Immature natural killer cell (primary cell): ENCODE measurements at regions not wholly inside any gene's neighbourhood (a gene's known extent, or its start where the extent isn't known, plus 50 kb on each side); places are given as distances from the start of the nearest gene placed in this dataset.
A peak's percentile ranks its signal among the peaks of the same experiment; 100 is the strongest.

Experiments
- DNase-seq, 3 donors: peaks; one replicate each; pipeline ENCODE4 v3.0.0; 2022; ENCODE audit warnings: mixed read lengths in 1 of 3
- H3K27ac Mint-ChIP-seq, 6 donors: one replicate each; pipeline ENCODE4 v1.8.0; 2020; ENCODE audit warnings: mixed read lengths in 6 of 6, mild to moderate bottlenecking in 5 of 6, inconsistent platforms in 4 of 6, moderate library complexity in 3 of 6
- H3K27me3 Mint-ChIP-seq, 3 donors: one replicate each; pipeline ENCODE4 v1.8.0; 2020 to 2021; ENCODE audit warnings: low read depth in 3 of 3, mild to moderate bottlenecking in 3 of 3, mixed read lengths in 3 of 3, moderate library complexity in 3 of 3, inconsistent platforms in 1 of 3
- H3K36me3 Mint-ChIP-seq, 3 donors: one replicate each; pipeline ENCODE4 v1.8.0; 2020; ENCODE audit warnings: mixed read lengths in 3 of 3, inconsistent platforms in 2 of 3, mild to moderate bottlenecking in 2 of 3
- H3K4me1 Mint-ChIP-seq, 2 donors: one replicate each; pipeline ENCODE4 v1.8.0; 2020; ENCODE audit warnings: inconsistent platforms in 2 of 2, mild to moderate bottlenecking in 2 of 2, mixed read lengths in 2 of 2, moderate library complexity in 1 of 2
- H3K4me3 Mint-ChIP-seq, 5 donors: one replicate each; pipeline ENCODE4 v1.8.0; 2020; ENCODE audit warnings: mild to moderate bottlenecking in 5 of 5, mixed read lengths in 5 of 5, inconsistent platforms in 3 of 5, moderate library complexity in 3 of 5
- H3K9me3 Mint-ChIP-seq, 6 donors: one replicate each; pipeline ENCODE4 v1.8.0; 2020; ENCODE audit warnings: mild to moderate bottlenecking in 6 of 6, mixed read lengths in 6 of 6, inconsistent platforms in 4 of 6, moderate library complexity in 3 of 6

DNA sequence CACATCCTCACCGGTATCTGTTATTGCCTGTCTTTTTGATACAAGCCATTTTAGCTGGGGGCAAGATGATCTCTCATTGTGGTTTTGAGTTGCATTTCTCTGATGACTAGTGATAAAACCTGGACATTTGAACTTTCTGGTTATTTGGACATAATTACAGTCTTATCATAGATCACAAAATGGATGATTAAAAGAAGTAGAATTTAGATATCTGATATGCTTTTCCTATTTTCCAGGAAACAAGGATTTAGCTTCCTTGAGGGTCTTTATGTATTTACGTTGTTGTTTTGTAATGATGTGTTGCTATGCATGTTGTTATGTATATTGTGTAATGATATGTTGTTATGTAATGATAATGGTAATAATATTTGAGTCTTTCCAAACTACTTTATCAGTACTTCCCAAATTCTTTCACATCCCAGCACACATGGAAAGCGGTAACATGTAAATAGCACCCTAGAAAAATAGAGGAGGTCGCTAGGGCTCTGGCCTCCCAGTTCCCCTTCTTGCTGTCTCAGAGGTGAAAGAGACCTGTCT lies 53.8 kb downstream of the GJD2 start:
- Mint-ChIP-seq H3K4me3 (no peak overlapping the region), H3K27ac (no peak overlapping the region), H3K4me1 (peaks cover 8 to 10% of the 10 kb centered on the region in 2 donors), H3K36me3 (no peaks in the 10 kb centered on the region), H3K9me3 (no peaks in the 10 kb centered on the region), H3K27me3 (peaks cover 0 to 8% (median 2%) of the 10 kb centered on the region in 3 donors)
- DNase-seq, result no peak

DNA sequence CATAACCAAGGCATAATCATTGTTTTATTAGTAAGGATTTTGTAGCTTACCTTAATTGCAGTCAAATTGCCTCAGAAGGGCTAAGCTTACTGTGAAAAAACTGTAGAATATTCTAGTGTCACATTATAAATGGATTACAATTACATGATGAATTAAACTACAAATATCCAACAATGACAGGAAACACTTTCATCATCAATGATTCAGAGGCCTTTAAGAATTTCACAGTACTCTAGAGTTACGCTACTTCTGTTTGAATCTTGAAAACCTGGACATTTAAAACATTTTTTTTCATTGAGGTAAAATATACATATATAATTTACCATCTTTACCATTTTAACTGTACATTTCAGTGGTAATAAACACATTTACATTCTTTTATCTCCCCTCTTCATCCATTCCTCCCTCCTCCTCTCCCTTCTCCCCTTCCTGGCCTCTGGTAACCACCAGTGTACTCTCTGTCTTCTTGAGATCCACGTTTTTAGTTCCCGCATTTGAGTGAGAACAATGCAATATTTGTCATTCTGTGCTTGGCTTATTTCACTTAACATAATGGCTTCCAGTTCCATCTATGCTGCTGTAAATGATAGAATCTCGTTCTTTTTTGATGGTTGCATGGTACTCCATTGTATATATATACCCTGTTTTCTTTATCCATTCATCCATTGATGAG lies 54.7 kb downstream of the GJD2 start:
- Mint-ChIP-seq H3K4me1 (peaks cover 8 to 14% of the 10 kb centered on the region in 2 donors), H3K27me3 (peaks cover 0 to 8% (median 2%) of the 10 kb centered on the region in 3 donors), H3K4me3 (no peak overlapping the region), H3K27ac (no peak overlapping the region), H3K36me3 (no peaks in the 10 kb centered on the region), H3K9me3 (no peaks in the 10 kb centered on the region)
- no peak for DNase-seq

DNA sequence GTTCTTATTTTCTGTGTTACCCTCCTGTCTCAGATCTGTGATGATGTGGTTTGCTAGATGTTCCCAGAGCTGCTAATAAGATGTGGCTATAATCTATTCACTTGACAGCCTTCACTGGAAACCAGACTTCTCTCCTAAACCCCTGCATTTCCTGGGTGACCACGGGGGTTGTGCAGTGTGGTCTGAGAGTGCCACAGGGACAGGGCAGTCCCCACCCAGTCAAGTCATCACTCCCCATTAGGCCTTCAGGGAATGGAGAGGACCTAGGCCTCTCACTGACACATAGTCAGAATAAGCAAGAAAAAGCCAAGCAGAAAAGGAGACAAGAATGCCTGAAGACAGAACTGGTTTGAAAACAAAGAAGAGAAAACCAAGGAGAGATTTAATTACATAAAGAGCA lies 58.3 kb downstream of the GJD2 start:
- peak overlapping the region in 5 of 6 donors; percentile 1 to 11 (median 6) for H3K27ac Mint-ChIP-seq
- H3K9me3 Mint-ChIP-seq, result no peaks in the 10 kb centered on the region
- peak overlapping the region in 2 of 5 donors; percentile 16 to 43 for H3K4me3 Mint-ChIP-seq
- H3K36me3 Mint-ChIP-seq, result no peaks in the 10 kb centered on the region
- H3K4me1 Mint-ChIP-seq, result peaks cover 8 to 14% of the 10 kb centered on the region in 2 donors
- peaks cover 0 to 9% (median 1%) of the 10 kb centered on the region in 3 donors for H3K27me3 Mint-ChIP-seq
- peak in 2 of 3 donors; percentile 2 to 9 for DNase-seq

DNA sequence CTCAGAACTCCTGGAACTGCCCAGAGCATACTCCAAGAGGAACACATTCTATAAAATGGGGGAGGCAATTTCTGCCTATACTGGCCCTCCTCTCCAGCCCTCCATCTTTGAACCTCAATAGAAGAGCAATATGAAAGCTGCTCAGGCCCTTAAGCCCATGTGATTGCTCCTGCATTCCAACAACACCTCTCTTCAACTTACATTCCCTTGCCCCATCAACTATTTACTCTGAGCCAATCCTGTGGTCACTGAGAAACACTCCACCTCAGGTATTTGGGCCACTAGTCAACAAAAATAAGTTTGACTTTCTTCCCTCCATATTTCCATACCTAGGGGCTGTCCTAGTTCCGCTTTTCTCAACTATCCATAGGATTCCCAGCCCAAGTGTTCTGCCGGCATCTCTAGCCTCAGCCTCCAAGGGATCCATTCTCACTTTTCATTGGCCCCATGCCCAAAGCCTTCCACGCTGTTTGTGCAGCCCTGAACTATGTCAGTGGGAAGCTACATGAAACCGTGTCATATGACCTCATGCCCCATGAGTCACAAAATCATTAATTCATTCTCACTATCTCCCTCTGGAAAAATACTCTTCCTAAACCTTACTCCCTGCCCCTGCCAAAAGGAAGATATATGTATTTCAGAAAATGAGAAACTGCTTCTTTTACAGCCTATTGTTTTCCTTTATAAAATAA lies 61.6 kb downstream of the GJD2 start:
- DNase-seq, result no peak
- H3K36me3 Mint-ChIP-seq, result no peaks in the 10 kb centered on the region
- peaks cover 8 to 23% of the 10 kb centered on the region in 2 donors for H3K4me1 Mint-ChIP-seq
- H3K4me3 Mint-ChIP-seq, result no peak overlapping the region
- no peak overlapping the region for H3K27ac Mint-ChIP-seq
- H3K27me3 Mint-ChIP-seq, result peaks cover 0 to 10% (median 1%) of the 10 kb centered on the region in 3 donors
- peaks cover 0 to 13% (median 0%) of the 10 kb centered on the region in 6 donors for H3K9me3 Mint-ChIP-seq

DNA sequence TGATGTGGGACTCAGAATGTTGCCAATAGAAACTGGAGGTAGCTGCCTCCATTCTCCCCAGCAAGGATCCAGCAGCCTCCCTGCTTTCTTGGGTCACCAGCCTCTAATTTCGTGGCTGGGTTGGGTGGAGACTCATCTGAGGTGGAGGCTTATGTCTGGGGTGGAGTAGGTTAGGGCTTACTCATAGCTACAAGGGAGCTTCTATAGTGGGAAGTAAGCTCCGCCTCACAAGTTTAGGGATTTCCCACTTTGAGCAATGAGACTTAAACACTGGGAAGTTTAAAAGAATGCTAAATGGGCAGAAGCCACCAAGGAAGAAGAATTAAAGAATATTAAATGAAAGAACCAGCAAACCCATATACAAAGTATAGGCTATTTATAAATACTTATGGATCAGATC lies 63.8 kb downstream of the GJD2 start:
- peaks cover 3 to 15% (median 5%) of the 10 kb centered on the region in 3 donors for H3K27me3 Mint-ChIP-seq
- H3K4me1 Mint-ChIP-seq, result peaks cover under 1 to 13% of the 10 kb centered on the region in 2 donors
- H3K4me3 Mint-ChIP-seq, result no peak overlapping the region
- peaks cover 0 to 13% (median 1%) of the 10 kb centered on the region in 6 donors for H3K9me3 Mint-ChIP-seq
- DNase-seq, result no peak
- no peak overlapping the region for H3K27ac Mint-ChIP-seq
- no peaks in the 10 kb centered on the region for H3K36me3 Mint-ChIP-seq

DNA sequence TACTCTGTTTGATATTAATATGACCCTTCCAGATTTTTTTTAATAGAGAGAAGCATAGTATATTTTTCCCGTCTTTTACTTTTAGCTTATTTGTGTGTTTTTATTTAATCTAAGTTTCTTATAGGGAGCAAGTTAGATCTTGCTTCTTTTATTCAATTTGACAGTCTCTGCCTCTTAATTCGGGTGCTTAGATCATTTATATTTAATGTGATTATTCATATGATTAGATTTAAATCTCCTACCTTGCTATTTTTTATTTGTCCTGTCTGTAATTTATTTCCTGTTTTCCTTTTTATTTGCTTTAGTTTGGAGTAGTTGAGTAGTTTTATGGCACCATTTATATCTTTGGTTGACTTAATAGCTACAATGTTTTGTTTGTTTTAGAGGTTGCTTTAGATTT lies 66.1 kb downstream of the GJD2 start:
- Mint-ChIP-seq H3K4me1 (peaks cover 0 to 9% of the 10 kb centered on the region in 2 donors), H3K4me3 (no peak overlapping the region), H3K27me3 (peaks cover 3 to 15% (median 3%) of the 10 kb centered on the region in 3 donors), H3K27ac (no peak overlapping the region), H3K9me3 (peaks cover 0 to 13% (median 1%) of the 10 kb centered on the region in 6 donors), H3K36me3 (no peaks in the 10 kb centered on the region)
- no peak for DNase-seq

DNA sequence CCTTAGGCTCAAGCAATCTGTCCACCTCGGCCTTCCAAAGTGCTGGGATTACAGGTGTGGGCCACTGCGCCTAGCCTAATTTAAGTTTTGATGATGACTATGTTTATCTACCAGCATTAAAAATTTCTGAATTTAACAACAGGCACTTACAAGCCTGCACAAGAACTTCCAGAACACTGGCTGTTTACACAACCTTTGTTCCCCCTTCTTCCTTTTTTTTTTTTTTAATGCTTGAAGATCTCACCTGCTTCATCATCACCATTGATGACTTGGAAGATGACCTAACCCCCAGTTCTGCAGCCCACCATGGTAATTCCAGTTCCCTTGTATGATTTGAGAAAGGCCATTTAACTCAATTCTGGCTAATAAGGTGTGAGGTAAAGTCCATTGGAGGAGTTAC lies 70.4 kb downstream of the GJD2 start:
- no peaks in the 10 kb centered on the region for H3K4me1 Mint-ChIP-seq
- peaks cover 3 to 10% (median 3%) of the 10 kb centered on the region in 3 donors for H3K27me3 Mint-ChIP-seq
- no peak overlapping the region for H3K27ac Mint-ChIP-seq
- peaks cover 0 to 5% (median 1%) of the 10 kb centered on the region in 6 donors for H3K9me3 Mint-ChIP-seq
- H3K36me3 Mint-ChIP-seq, result no peaks in the 10 kb centered on the region
- DNase-seq, result no peak
- no peak overlapping the region for H3K4me3 Mint-ChIP-seq

DNA sequence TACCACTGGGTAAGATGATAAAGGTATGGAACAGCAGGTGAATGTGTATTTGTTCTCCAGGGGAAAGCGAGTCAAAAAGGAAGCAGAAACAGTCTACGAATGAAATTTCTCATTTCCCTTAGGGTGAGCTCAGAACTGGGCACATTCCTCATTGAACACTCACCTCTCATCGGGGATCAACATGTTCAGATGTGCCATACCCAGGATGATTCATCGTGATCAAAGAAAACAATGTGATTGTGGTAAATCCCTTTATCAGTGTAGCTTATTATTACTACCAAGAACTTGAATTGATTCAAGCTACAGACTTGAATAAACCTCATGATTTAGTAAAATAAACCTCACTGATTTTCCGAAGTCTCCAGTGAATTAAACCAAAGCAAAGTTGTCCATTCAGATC lies 72.1 kb downstream of the GJD2 start:
- no peaks in the 10 kb centered on the region for H3K36me3 Mint-ChIP-seq
- H3K4me1 Mint-ChIP-seq, result no peaks in the 10 kb centered on the region
- peaks cover 0 to 3% (median 0%) of the 10 kb centered on the region in 6 donors for H3K9me3 Mint-ChIP-seq
- H3K27me3 Mint-ChIP-seq, result peaks cover 3 to 10% (median 3%) of the 10 kb centered on the region in 3 donors
- DNase-seq, result no peak
- no peak overlapping the region for H3K27ac Mint-ChIP-seq
- H3K4me3 Mint-ChIP-seq, result no peak overlapping the region

DNA sequence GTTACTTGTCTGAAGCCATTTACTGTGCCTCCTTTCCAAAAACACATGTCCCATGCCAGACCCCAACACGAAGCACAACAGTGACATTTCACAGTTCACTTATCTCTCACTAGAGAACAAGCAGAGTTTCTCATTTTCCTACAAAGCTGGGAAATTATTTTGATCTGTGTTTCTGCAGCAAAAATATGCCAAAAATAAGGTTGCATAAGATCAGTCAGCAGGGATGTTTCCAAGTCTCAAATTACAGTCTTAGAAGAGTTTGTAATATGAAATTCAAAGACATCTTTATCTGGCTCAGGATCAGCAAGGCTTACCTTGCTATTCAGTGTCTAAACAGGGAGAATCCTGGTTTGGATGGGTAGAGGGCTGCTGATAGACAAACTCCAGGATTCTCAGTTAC lies 75.5 kb downstream of the GJD2 start:
- no peak for DNase-seq
- H3K27ac Mint-ChIP-seq, result no peak overlapping the region
- peaks cover 0 to 5% (median 0%) of the 10 kb centered on the region in 3 donors for H3K27me3 Mint-ChIP-seq
- no peak overlapping the region for H3K4me3 Mint-ChIP-seq
- no peaks in the 10 kb centered on the region for H3K9me3 Mint-ChIP-seq
- no peaks in the 10 kb centered on the region for H3K4me1 Mint-ChIP-seq
- no peaks in the 10 kb centered on the region for H3K36me3 Mint-ChIP-seq

DNA sequence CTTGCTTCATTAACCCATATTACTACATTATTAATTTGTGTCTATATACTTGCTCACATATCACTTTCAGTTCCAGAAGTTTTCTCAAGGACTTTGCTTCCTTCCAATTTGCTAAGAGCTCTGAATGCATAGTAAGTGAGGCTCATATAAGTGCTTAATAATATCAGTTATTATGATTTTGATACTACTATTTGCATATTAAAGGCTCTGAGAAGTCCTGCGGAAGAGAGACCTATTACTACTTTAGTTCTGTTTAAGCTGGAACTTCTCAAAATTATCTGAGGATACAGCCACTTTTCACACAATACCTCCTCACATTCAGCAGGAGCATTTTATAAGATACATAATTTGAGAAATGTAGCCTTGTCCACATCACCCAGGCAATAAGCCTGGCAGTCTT lies 81.6 kb downstream of the GJD2 start:
- DNase-seq, result no peak
- Mint-ChIP-seq H3K9me3 (peaks cover 0 to 2% (median 0%) of the 10 kb centered on the region in 6 donors), H3K27me3 (peaks cover 2 to 9% (median 8%) of the 10 kb centered on the region in 3 donors), H3K36me3 (no peaks in the 10 kb centered on the region), H3K27ac (no peak overlapping the region), H3K4me3 (no peak overlapping the region), H3K4me1 (no peaks in the 10 kb centered on the region)

DNA sequence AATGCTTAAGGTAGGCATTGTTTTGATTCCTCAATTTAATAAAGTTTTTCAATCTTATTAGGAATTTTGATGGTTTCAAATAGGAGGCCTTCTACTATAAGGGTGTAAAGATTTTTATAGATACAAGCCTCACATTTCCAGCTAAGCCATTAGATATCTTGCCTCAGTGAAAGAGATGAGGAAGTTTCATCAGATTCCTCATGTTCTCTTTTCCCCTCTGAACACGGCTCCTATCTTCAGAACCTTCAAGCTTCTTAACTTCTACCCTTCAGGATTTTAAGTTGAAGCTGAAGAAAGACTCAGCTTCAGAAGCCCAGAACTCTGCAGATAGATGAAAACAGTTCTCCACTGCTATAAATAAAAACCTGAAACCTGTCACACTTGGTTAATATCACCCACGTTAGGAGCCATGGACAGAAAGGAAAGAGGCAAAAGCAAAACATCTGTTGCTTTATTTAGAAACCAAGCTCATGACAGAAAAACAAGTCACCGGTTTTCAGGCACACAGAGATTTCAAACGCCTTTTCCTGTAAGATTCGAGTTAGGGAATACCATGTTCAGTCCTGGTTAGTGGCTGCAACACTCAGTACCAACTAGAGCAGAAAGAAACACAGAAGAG lies 82.2 kb upstream of the GOLGA8B start:
- Mint-ChIP-seq H3K27me3 (peaks cover 6 to 16% (median 9%) of the 10 kb centered on the region in 3 donors), H3K4me1 (no peaks in the 10 kb centered on the region)

DNA sequence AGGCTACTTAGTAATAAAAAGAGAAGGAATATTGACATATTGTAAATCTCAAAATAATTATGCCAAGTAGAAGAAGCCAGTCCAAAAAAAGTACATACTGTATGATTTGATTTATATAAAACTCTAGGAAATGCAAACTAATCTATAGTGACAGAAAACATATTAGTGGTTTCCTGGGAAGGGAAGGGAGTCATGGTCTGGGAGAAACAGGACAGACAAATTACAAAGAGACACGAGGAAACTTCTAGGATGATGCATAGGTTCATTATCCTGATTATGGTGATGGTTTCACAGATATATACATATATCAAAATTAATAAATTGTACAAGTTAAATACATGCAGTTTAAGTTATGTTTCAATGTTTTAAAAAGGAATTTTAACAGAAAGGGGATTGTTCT lies 81.0 kb upstream of the GOLGA8B start:
- DNase-seq, result no peak
- Mint-ChIP-seq H3K9me3 (no peaks in the 10 kb centered on the region), H3K4me3 (no peak overlapping the region), H3K27ac (no peak overlapping the region), H3K4me1 (no peaks in the 10 kb centered on the region), H3K27me3 (peaks cover under 1 to 17% (median 9%) of the 10 kb centered on the region in 3 donors), H3K36me3 (no peaks in the 10 kb centered on the region)

More for the DNA sequence above, 82.2 kb upstream of the GOLGA8B start:
- no peak for DNase-seq
- Mint-ChIP-seq H3K9me3 (no peaks in the 10 kb centered on the region), H3K36me3 (no peaks in the 10 kb centered on the region), H3K27ac (no peak overlapping the region), H3K4me3 (no peak overlapping the region)

DNA sequence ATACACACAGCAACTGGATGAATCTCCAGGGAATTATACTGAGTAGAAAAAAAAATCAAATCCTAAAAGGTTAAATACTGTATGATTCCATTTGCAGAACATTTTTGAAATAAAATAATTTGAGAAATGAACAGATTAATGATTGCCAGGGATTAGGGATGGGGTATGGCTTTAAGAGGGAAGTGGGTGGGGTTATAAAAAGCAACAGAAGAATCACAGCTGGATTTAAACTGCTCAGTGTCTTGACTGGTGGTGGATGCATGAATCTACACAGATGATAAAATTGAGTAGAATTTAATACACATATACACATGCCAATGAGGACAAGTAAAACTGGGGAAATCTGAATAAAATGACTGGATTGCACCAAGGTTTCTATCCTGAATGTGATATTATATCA lies 79.7 kb upstream of the GOLGA8B start:
- Mint-ChIP-seq H3K9me3 (no peaks in the 10 kb centered on the region), H3K4me3 (no peak overlapping the region), H3K27ac (no peak overlapping the region), H3K27me3 (peaks cover 0 to 16% (median 14%) of the 10 kb centered on the region in 3 donors), H3K4me1 (no peaks in the 10 kb centered on the region), H3K36me3 (no peaks in the 10 kb centered on the region)
- no peak for DNase-seq

DNA sequence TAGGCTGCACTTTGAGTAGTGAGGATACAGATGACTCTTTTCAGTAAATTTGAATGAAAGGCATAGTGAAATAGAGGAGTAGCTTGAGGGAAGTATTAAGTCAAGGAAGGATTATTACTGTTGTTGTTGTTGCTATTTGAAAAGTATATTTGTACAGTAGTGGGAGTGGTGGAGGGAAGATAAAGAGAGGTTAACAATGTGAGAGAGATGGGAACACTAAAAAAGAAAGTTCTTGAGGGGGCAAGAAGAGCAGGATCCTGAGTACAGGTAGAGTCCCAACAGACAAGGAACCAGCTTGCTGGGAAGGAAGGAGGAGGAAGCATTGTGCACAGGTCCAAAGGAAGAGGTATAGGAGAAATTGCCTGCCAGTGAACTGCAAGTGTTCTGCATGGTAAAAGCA lies 75.6 kb upstream of the GOLGA8B start:
- Mint-ChIP-seq H3K9me3 (no peaks in the 10 kb centered on the region), H3K36me3 (no peaks in the 10 kb centered on the region), H3K27me3 (peaks cover 5 to 13% (median 10%) of the 10 kb centered on the region in 3 donors), H3K4me1 (no peaks in the 10 kb centered on the region), H3K27ac (no peak overlapping the region), H3K4me3 (no peak overlapping the region)
- no peak for DNase-seq
